Thyroid gland (tissue), 4 donors: ENCODE measurements at regions not wholly inside any gene's neighbourhood (a gene's known extent, or its start where the extent isn't known, plus 50 kb on each side); places are given as distances from the start of the nearest gene placed in this dataset.
A peak's percentile ranks its signal among the peaks of the same experiment; 100 is the strongest.

Experiments
- POLR2A ChIP-seq, 2 donors: fragments of 450-650 bp; IDR thresholded peaks; one replicate each; pipeline ENCODE4 v1.6.1; 2017; ENCODE audit warnings: antibody characterized with exemption in 2 of 2, mild to moderate bottlenecking in 2 of 2, moderate library complexity in 1 of 2
- TF ChIP-seq, protein P1 (sequence below), 6 experiments: fragments of 200-600 bp in 3 of 6; fragments of 450-650 bp in 3 of 6; sonication (generic) in 3 of 6; IDR thresholded peaks; one replicate each; pipeline ENCODE4 v1.5.1; 2016 to 2019; ENCODE audit warnings: antibody characterized with exemption in 6 of 6, mild to moderate bottlenecking in 2 of 6, inconsistent platforms in 1 of 6, moderate library complexity in 1 of 6

DNA sequence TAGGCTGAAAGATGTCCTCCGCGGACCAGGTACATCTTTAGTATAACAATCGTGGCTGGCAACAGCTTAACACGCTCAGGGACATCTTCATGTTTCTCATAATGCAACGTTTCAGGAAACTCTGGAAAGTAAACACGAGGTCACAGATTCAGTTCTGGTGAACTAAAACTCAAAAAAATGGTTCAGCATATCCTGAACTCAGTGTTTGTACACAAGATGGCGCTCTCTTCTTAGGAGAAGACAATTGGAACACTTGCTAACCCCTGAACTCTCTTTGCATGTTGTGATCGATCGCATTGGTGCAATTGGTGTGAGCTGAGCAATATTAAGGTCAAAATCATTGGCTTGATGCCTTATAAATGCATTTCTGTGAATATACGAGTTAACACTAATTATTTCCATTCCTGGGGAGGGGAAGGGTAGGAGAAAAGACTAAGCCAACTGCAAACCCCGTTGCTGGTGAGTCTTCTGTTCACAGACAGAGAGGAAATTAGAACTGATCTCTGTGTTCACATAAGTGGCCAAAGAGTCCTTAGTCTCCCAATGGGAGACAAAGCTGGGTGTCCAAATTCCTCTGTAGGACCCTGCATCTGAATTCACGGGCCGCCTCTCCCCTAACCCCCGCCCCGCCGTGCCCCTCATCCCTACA, 52.6 kb upstream of the FAM180A start:
- TF ChIP-seq, protein P1, sequence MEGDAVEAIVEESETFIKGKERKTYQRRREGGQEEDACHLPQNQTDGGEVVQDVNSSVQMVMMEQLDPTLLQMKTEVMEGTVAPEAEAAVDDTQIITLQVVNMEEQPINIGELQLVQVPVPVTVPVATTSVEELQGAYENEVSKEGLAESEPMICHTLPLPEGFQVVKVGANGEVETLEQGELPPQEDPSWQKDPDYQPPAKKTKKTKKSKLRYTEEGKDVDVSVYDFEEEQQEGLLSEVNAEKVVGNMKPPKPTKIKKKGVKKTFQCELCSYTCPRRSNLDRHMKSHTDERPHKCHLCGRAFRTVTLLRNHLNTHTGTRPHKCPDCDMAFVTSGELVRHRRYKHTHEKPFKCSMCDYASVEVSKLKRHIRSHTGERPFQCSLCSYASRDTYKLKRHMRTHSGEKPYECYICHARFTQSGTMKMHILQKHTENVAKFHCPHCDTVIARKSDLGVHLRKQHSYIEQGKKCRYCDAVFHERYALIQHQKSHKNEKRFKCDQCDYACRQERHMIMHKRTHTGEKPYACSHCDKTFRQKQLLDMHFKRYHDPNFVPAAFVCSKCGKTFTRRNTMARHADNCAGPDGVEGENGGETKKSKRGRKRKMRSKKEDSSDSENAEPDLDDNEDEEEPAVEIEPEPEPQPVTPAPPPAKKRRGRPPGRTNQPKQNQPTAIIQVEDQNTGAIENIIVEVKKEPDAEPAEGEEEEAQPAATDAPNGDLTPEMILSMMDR (IDR thresholded peaks at IDR 0.05): peak; percentile 51 to 98 (median 80)
- TF ChIP-seq POLR2A (IDR thresholded peaks at IDR 0.05): no peak
